ENCODE measurements at regions not wholly inside any gene's neighbourhood (a gene's known extent, or its start where the extent isn't known, plus 50 kb on each side); places are given as distances from the start of the nearest gene placed in this dataset.

GRCh38 chr18:41645589-41646360, 309.3 kb upstream of the PIK3C3 start:
- Histone ChIP-seq H3K9me3 (ENCODE audit: control insufficient read depth in 2 of 3, insufficient read depth in 1 of 3, low read length in 3 of 3) (no peaks in the 10 kb centered on the region), H3K36me3 (ENCODE audit: control insufficient read depth in 2 of 3, insufficient read depth in 3 of 3, low read length in 3 of 3) (no peaks in the 10 kb centered on the region), H3K27me3 (ENCODE audit: control insufficient read depth, insufficient read depth, low read length) (no peaks in the 10 kb centered on the region), H3K4me3 (ENCODE audit: low read length in 3 of 3) (no peak overlapping the region), H3K27ac (ENCODE audit: low read depth in 2 of 2, low read length in 2 of 2) (no peak overlapping the region), H3K4me1 (ENCODE audit: control insufficient read depth in 2 of 3, insufficient read depth in 2 of 3, low read depth in 1 of 3, low read length in 3 of 3) (no peaks in the 10 kb centered on the region), H3K9ac (ENCODE audit: low read length in 3 of 3) (no peak overlapping the region)
- TF ChIP-seq, protein P1, sequence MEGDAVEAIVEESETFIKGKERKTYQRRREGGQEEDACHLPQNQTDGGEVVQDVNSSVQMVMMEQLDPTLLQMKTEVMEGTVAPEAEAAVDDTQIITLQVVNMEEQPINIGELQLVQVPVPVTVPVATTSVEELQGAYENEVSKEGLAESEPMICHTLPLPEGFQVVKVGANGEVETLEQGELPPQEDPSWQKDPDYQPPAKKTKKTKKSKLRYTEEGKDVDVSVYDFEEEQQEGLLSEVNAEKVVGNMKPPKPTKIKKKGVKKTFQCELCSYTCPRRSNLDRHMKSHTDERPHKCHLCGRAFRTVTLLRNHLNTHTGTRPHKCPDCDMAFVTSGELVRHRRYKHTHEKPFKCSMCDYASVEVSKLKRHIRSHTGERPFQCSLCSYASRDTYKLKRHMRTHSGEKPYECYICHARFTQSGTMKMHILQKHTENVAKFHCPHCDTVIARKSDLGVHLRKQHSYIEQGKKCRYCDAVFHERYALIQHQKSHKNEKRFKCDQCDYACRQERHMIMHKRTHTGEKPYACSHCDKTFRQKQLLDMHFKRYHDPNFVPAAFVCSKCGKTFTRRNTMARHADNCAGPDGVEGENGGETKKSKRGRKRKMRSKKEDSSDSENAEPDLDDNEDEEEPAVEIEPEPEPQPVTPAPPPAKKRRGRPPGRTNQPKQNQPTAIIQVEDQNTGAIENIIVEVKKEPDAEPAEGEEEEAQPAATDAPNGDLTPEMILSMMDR (IDR thresholded peaks at IDR 0.05; ENCODE audit: borderline replicate concordance, extremely low read depth, insufficient read depth): no peak
- no peak for DNase-seq
- no peak for FAIRE-seq
- intact Hi-C loops (cut with DNase I): no loop called here

GRCh38 chr18:41644466-41644865, 310.6 kb upstream of the PIK3C3 start:
- H3K9ac ChIP-seq (ENCODE audit: low read length in 3 of 3): no peak overlapping the region
- no peak for FAIRE-seq
- intact Hi-C loops (cut with DNase I): no loop called here

GRCh38 chr18:41643427-41643826, 311.6 kb upstream of the PIK3C3 start:
- intact Hi-C loops (cut with DNase I): no loop called here
- no peaks in the 10 kb centered on the region for H3K9me3 ChIP-seq (ENCODE audit: control insufficient read depth in 2 of 3, insufficient read depth in 1 of 3, low read length in 3 of 3)
- no peak overlapping the region for H3K27ac ChIP-seq (ENCODE audit: low read depth in 2 of 2, low read length in 2 of 2)
- DNase-seq: no peak
- H3K4me3 ChIP-seq (ENCODE audit: low read length in 3 of 3): no peak overlapping the region
- no peaks in the 10 kb centered on the region for H3K27me3 ChIP-seq (ENCODE audit: control insufficient read depth, insufficient read depth, low read length)
- H3K36me3 ChIP-seq (ENCODE audit: control insufficient read depth in 2 of 3, insufficient read depth in 3 of 3, low read length in 3 of 3): no peaks in the 10 kb centered on the region
- no peak overlapping the region for H3K9ac ChIP-seq (ENCODE audit: low read length in 3 of 3)
- no peaks in the 10 kb centered on the region for H3K4me1 ChIP-seq (ENCODE audit: control insufficient read depth in 2 of 3, insufficient read depth in 2 of 3, low read depth in 1 of 3, low read length in 3 of 3)
- TF ChIP-seq, protein P1 (IDR thresholded peaks at IDR 0.05; ENCODE audit: borderline replicate concordance, extremely low read depth, insufficient read depth): no peak
- FAIRE-seq: no peak

More at GRCh38 chr18:41644466-41644865, 310.6 kb upstream of the PIK3C3 start:
- H3K27ac ChIP-seq (ENCODE audit: low read depth in 2 of 2, low read length in 2 of 2): no peak overlapping the region
- no peak overlapping the region for H3K4me3 ChIP-seq (ENCODE audit: low read length in 3 of 3)
- no peak for DNase-seq
- no peaks in the 10 kb centered on the region for H3K9me3 ChIP-seq (ENCODE audit: control insufficient read depth in 2 of 3, insufficient read depth in 1 of 3, low read length in 3 of 3)
- no peaks in the 10 kb centered on the region for H3K4me1 ChIP-seq (ENCODE audit: control insufficient read depth in 2 of 3, insufficient read depth in 2 of 3, low read depth in 1 of 3, low read length in 3 of 3)
- H3K36me3 ChIP-seq (ENCODE audit: control insufficient read depth in 2 of 3, insufficient read depth in 3 of 3, low read length in 3 of 3): no peaks in the 10 kb centered on the region
- no peaks in the 10 kb centered on the region for H3K27me3 ChIP-seq (ENCODE audit: control insufficient read depth, insufficient read depth, low read length)
- TF ChIP-seq, protein P1 (IDR thresholded peaks at IDR 0.05; ENCODE audit: borderline replicate concordance, extremely low read depth, insufficient read depth): no peak
